ENCODE measurements at regions not wholly inside any gene's neighbourhood (a gene's known extent, or its start where the extent isn't known, plus 50 kb on each side); places are given as distances from the start of the nearest gene placed in this dataset.

DNA sequence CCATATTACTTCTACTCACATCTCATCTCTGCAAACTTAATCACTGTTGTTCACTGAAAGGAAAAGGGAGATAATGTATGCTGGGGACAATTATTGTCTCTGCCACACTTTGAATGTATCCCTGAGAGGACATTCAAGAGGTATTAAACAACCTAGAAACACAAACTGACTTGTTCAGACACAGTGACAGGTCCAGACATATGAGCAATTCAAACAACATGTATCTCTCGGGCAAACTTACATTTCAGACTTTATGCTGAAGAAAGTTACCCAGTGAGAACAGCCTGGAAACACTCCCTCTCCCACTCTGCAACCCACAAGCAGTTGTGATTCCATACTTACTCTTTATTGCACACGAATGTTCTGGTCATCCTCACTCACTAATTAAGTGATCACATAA is 968.7 kb upstream of the SLC10A2 start:
- H3K27me3 ChIP-seq (ENCODE audit: control insufficient read depth, insufficient read depth, low read length), result no peaks in the 10 kb centered on the region
- H4K20me1 ChIP-seq (ENCODE audit: control insufficient read depth, extremely low read depth, insufficient read depth, low read length), result no peaks in the 10 kb centered on the region
- no peak overlapping the region for H3K4me3 ChIP-seq (replicated peaks in 1 of 4; ENCODE audit: control extremely low read depth in 1 of 4, insufficient read depth in 1 of 4, low read depth in 3 of 4, low read length in 4 of 4)
- H3K27ac ChIP-seq (ENCODE audit: insufficient read depth, low read length), result no peak overlapping the region
- H3K9ac ChIP-seq (ENCODE audit: insufficient read depth, low read length), result no peak overlapping the region
- no peak overlapping the region for H3K4me2 ChIP-seq (ENCODE audit: extremely low read depth, insufficient read depth, low read length)
- no peak overlapping the region for H2AFZ ChIP-seq (ENCODE audit: low read length)
- H3K79me2 ChIP-seq (ENCODE audit: control insufficient read depth, insufficient read depth, low read length), result no peaks in the 10 kb centered on the region
- TF ChIP-seq, protein P1, sequence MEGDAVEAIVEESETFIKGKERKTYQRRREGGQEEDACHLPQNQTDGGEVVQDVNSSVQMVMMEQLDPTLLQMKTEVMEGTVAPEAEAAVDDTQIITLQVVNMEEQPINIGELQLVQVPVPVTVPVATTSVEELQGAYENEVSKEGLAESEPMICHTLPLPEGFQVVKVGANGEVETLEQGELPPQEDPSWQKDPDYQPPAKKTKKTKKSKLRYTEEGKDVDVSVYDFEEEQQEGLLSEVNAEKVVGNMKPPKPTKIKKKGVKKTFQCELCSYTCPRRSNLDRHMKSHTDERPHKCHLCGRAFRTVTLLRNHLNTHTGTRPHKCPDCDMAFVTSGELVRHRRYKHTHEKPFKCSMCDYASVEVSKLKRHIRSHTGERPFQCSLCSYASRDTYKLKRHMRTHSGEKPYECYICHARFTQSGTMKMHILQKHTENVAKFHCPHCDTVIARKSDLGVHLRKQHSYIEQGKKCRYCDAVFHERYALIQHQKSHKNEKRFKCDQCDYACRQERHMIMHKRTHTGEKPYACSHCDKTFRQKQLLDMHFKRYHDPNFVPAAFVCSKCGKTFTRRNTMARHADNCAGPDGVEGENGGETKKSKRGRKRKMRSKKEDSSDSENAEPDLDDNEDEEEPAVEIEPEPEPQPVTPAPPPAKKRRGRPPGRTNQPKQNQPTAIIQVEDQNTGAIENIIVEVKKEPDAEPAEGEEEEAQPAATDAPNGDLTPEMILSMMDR (conservative IDR thresholded peaks at IDR 0.05 in 1 of 2, IDR thresholded peaks at IDR 0.05 in 1 of 2; ENCODE audit: low read depth in 1 of 2, low read length in 2 of 2), result no peak
- TF ChIP-seq EZH2 (IDR thresholded peaks at IDR 0.05; ENCODE audit: low read length, missing control alignments), result no peak
- no peaks in the 10 kb centered on the region for H3K9me3 ChIP-seq (ENCODE audit: control insufficient read depth, insufficient read depth, low read depth, low read length)
- DNase-seq (ENCODE audit: low read depth in 2 of 2), result no peak
- H3K4me1 ChIP-seq (ENCODE audit: control insufficient read depth, extremely low read depth, insufficient read depth, low read length), result no peaks in the 10 kb centered on the region
- no peaks in the 10 kb centered on the region for H3K36me3 ChIP-seq (ENCODE audit: control insufficient read depth, insufficient read depth, low read length)

DNA sequence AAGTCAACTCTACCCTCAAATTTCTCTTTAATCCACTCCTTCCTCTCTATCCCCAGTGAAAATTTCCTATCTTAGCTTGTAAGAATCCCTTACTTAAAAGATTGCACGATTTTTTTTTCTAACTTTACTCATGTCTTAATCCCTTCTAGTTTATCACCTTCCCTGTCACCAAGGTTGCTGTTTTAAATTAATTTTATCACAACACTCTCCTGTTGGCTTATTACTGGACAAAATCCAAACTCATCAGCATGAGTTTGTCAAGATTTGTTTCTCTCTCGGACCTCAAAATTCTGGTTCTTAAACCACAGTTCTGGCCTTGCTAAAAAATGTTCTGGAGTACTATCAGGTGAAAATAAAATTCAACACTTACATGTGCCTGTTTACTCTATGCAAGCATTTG is 959.1 kb upstream of the SLC10A2 start:
- Histone ChIP-seq H2AFZ (ENCODE audit: low read length) (no peak overlapping the region), H3K79me2 (ENCODE audit: control insufficient read depth, insufficient read depth, low read length) (no peaks in the 10 kb centered on the region), H3K27ac (ENCODE audit: insufficient read depth, low read length) (no peak overlapping the region)

DNA sequence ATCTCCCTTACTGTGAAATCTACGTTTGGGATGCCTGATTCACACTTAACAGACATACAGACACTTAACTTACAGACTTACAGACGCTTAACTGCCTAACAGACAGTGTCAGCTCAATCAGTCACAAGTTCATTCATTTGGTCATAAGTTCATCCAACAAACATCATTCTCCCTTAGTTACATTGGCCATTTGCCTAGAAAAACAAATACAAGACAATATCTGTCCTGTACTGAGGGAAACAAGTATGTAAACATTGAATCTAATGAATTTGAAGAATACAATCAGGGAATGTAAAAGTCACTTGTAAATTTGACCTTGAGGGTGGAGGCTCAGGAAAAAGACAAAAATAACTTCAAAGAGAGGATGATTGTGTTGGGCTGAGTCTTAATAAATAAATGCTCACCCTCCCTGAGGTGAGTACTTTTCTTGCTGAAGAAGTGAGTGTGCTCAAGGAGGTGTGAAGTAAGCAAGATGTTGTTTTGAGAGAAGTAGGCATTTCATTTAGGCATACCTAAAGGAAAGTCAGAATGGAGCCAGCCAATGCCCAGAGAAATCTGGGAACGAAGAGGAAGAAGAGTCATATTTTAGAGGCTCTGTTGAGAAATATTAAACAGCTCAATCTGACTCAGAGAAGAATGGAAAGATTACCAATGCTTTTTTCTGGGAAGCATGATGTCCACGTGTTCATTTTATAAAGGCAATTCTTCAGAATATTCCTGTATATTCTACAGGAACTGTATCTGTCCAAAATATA is 958.4 kb upstream of the SLC10A2 start:
- Histone ChIP-seq H3K9me3 (ENCODE audit: control insufficient read depth, insufficient read depth, low read depth, low read length) (no peaks in the 10 kb centered on the region), H3K27me3 (ENCODE audit: control insufficient read depth, insufficient read depth, low read length) (no peaks in the 10 kb centered on the region), H3K79me2 (ENCODE audit: control insufficient read depth, insufficient read depth, low read length) (no peaks in the 10 kb centered on the region), H2AFZ (ENCODE audit: low read length) (no peak overlapping the region), H3K4me1 (ENCODE audit: control insufficient read depth, extremely low read depth, insufficient read depth, low read length) (no peaks in the 10 kb centered on the region), H3K4me3 (replicated peaks in 1 of 4; ENCODE audit: control extremely low read depth in 1 of 4, insufficient read depth in 1 of 4, low read depth in 3 of 4, low read length in 4 of 4) (no peak overlapping the region), H3K27ac (ENCODE audit: insufficient read depth, low read length) (no peak overlapping the region), H3K36me3 (ENCODE audit: control insufficient read depth, insufficient read depth, low read length) (no peaks in the 10 kb centered on the region), H3K4me2 (ENCODE audit: extremely low read depth, insufficient read depth, low read length) (no peak overlapping the region), H3K9ac (ENCODE audit: insufficient read depth, low read length) (no peak overlapping the region), H4K20me1 (ENCODE audit: control insufficient read depth, extremely low read depth, insufficient read depth, low read length) (no peaks in the 10 kb centered on the region)
- TF ChIP-seq EZH2 (IDR thresholded peaks at IDR 0.05; ENCODE audit: low read length, missing control alignments), result no peak
- TF ChIP-seq, protein P1 (conservative IDR thresholded peaks at IDR 0.05 in 1 of 2, IDR thresholded peaks at IDR 0.05 in 1 of 2; ENCODE audit: low read depth in 1 of 2, low read length in 2 of 2), result no peak
- peak; percentile 49 to 72 for DNase-seq (ENCODE audit: low read depth in 2 of 2)

More for the DNA sequence above, 959.1 kb upstream of the SLC10A2 start:
- no peaks in the 10 kb centered on the region for H3K9me3 ChIP-seq (ENCODE audit: control insufficient read depth, insufficient read depth, low read depth, low read length)
- TF ChIP-seq, protein P1 (conservative IDR thresholded peaks at IDR 0.05 in 1 of 2, IDR thresholded peaks at IDR 0.05 in 1 of 2; ENCODE audit: low read depth in 1 of 2, low read length in 2 of 2), result no peak
- no peak for TF ChIP-seq EZH2 (IDR thresholded peaks at IDR 0.05; ENCODE audit: low read length, missing control alignments)
- no peak overlapping the region for H3K9ac ChIP-seq (ENCODE audit: insufficient read depth, low read length)
- DNase-seq (ENCODE audit: low read depth in 2 of 2), result peak in 1 of 2 donors; percentile 1
- no peaks in the 10 kb centered on the region for H3K36me3 ChIP-seq (ENCODE audit: control insufficient read depth, insufficient read depth, low read length)
- H3K4me2 ChIP-seq (ENCODE audit: extremely low read depth, insufficient read depth, low read length), result no peak overlapping the region
- no peaks in the 10 kb centered on the region for H3K4me1 ChIP-seq (ENCODE audit: control insufficient read depth, extremely low read depth, insufficient read depth, low read length)
- no peaks in the 10 kb centered on the region for H3K27me3 ChIP-seq (ENCODE audit: control insufficient read depth, insufficient read depth, low read length)
- no peaks in the 10 kb centered on the region for H4K20me1 ChIP-seq (ENCODE audit: control insufficient read depth, extremely low read depth, insufficient read depth, low read length)
- H3K4me3 ChIP-seq (replicated peaks in 1 of 4; ENCODE audit: control extremely low read depth in 1 of 4, insufficient read depth in 1 of 4, low read depth in 3 of 4, low read length in 4 of 4), result no peak overlapping the region
